ENCODE measurements at regions not wholly inside any gene's neighbourhood (a gene's known extent, or its start where the extent isn't known, plus 50 kb on each side); places are given as distances from the start of the nearest gene placed in this dataset.

- no peak for TF ChIP-seq KLF16 (tag by site-specific recombination; IDR thresholded peaks at IDR 0.05)
- TF ChIP-seq CTCF (tag by site-specific recombination; IDR thresholded peaks at IDR 0.05): no peak
- TF ChIP-seq SP3 (tag by site-specific recombination; IDR thresholded peaks at IDR 0.05): no peak
- no peak for TF ChIP-seq ZBTB21 (tag by site-specific recombination; IDR thresholded peaks at IDR 0.05)
- no peak for TF ChIP-seq ZNF704 (tag by site-specific recombination; IDR thresholded peaks at IDR 0.05)
- TF ChIP-seq REST (tag by site-specific recombination; IDR thresholded peaks at IDR 0.05): no peak
- TF ChIP-seq ZNF274 (IDR thresholded peaks at IDR 0.05; ENCODE audit: low read length): no peak
- no peak for TF ChIP-seq ZNF274 (tag by site-specific recombination; IDR thresholded peaks at IDR 0.05; ENCODE audit: borderline replicate concordance)
- TF ChIP-seq ZBTB6 (tag by site-specific recombination; IDR thresholded peaks at IDR 0.05): no peak
Measured at GRCh38 chr15:31471731-31472430, 145.2 kb downstream of the KLF13 start.

Measured in HEK293 (cell line).